Fibroblast of peridontal ligament (primary cell): ENCODE measurements at regions not wholly inside any gene's neighbourhood (a gene's known extent, or its start where the extent isn't known, plus 50 kb on each side); places are given as distances from the start of the nearest gene placed in this dataset.

Experiments
- DNase-seq: peaks from one replicate; pipeline ENCODE4 v3.0.0-alpha.2; 2010; ENCODE audit errors: extremely low read depth

GRCh38 chr2:37782155-37782673 lies 110.8 kb upstream of the CDC42EP3 start:
- DNase-seq = no peak

GRCh38 chr2:37782721-37783371 lies 111.4 kb upstream of the CDC42EP3 start:
- peak; percentile 64 for DNase-seq

DNA sequence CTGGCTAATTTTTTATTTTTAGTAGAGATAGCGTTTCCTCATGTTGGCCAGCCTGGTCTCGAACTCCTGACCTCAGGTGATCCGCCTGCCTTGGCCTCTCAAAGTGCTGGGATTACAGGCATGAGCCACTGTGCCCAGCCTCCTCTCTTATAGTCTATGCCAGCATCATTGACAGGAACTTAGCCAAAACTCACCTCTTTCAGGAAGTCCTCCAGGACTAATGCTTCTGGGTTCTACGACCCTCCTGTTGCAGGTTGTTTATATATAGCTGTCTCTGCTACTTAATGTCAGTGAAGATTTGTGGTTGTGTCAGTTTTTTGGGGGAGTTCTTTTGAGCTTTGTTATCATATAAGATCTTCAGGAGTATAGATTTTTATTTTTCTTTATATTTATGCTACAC lies 112.1 kb upstream of the CDC42EP3 start:
- DNase-seq = no peak

DNA sequence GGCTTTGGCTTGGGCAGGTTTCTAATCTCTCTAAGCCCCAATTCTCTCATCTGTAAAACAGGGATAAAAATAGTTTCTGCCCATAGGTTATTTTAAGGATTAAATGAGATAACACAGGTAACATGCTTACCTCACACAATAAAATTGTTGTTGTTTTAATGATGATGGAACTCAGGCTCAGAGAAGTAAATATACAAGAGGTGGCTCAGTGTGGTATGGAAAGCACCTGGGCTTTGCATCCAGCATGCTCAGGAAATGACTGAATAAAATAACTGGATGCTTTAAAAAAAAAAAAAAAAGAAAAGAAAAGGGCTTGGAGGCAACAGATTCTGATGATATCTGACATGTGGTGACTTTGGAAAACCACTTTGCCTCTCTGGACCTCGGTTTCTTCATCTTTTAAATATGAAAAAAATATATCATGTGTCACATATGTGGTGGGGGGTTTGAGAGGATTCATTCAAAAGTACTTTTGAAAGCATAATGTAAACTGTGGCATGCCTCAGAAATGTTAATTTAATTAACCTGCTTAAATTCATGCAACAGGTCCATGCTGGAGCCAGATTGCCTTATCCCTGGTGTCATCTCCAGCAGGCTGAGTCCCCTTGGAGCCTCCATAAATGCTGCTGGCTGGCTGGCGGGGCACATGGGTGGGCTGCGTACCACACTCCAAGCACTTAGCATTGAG lies 112.8 kb upstream of the CDC42EP3 start:
- peak; percentile 51 for DNase-seq

- no peak for DNase-seq
Measured at GRCh38 chr2:37784759-37785149, 113.3 kb upstream of the CDC42EP3 start.

DNA sequence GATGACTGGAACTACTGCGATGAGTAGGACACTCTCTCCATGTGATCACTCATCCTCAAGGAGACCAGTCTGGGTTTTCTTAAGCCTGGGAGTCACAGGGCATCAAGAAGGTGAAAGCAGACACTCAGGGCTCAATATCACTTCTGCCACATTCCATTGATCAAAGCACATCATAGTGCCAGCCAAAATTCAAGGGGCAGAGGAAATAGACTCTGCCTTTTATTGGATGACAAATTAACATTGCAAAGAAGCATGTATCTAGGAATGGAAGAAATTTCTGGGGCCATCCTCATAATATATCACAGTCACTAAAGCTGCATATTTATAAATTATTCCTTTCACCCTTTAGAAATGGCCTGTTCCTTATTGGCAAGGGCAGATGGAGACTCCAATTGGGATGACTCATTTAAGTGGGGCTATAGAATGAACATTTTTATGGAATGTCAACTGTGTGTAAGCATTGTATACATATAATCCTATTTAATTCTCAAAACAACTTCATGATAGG lies 114.8 kb upstream of the CDC42EP3 start:
- no peak for DNase-seq

DNA sequence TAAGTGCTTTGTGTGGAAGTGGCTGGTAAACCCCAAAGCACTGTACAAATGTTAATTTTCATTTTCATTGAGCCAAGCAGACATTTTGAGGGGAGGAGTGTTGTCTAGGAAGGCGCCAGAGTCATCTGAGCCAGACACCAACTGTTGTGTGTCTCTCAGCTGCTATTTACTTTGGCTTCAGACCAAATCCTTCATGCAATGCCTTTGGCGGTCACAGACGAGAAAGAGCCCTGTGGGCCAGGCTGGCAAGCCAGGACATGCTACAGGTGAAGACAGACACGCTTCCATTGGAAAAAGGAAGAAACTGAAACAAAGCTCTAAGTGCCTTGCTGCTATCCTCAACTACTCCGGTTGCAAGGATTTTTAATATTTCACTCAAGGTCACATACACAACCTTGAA lies 115.4 kb upstream of the CDC42EP3 start:
- no peak for DNase-seq

GRCh38 chr2:37788602-37789209 lies 117.3 kb upstream of the CDC42EP3 start:
- DNase-seq = no peak

DNA sequence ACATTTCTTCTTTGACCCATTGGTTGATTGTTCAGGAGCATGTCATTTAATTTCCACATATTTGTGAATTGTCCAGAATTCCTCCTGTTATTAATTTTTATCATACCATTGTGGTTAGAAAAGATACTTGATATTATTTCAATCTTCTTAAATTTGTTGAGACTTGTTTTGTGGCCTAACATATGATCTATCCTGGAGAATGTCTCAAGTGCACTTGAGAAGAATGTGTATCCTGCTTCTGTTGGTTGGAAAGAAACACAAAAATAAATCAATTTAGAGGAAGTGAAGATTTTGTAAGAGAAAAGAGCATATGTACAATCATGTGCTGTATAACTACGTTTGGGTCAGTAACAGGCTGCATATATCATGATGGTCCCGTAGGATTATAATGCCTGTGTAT lies 118.6 kb upstream of the CDC42EP3 start:
- no peak for DNase-seq

- no peak for DNase-seq
Measured at GRCh38 chr2:37790462-37790861, 119.0 kb upstream of the CDC42EP3 start.

- no peak for DNase-seq
Measured at GRCh38 chr2:37792366-37792765, 120.9 kb upstream of the CDC42EP3 start.

- no peak for DNase-seq
Measured at GRCh38 chr2:37793004-37793403, 121.6 kb upstream of the CDC42EP3 start.

GRCh38 chr2:37794717-37795116 lies 123.3 kb upstream of the CDC42EP3 start:
- peak; percentile 88 for DNase-seq

- no peak for DNase-seq
Measured at GRCh38 chr2:37795456-37795855, 124.0 kb upstream of the CDC42EP3 start.

GRCh38 chr2:37795938-37796337 lies 124.5 kb upstream of the CDC42EP3 start:
- peak; percentile 89 for DNase-seq

DNA sequence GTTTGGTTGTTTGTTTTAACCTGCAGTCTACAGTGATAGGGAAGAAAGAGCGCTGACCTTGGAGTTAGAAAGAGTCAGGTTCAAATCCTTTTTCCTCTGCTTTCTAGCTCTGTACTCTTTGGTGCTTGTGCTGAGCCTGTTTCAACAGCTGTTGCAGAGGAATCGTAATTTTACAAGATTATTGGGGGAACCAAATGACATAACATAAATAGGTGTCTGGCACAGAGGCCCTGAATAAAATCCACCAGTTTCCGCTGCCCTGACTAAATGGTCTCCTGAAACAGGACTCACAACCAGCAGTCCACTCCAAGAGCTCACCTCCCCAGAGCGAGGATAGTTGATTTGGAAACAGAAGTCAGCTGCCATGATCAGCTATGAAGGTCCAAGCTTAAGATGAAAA lies 125.0 kb upstream of the CDC42EP3 start:
- no peak for DNase-seq

- DNase-seq = peak; percentile 87
Measured at GRCh38 chr2:37797081-37797480, 125.6 kb upstream of the CDC42EP3 start.

DNA sequence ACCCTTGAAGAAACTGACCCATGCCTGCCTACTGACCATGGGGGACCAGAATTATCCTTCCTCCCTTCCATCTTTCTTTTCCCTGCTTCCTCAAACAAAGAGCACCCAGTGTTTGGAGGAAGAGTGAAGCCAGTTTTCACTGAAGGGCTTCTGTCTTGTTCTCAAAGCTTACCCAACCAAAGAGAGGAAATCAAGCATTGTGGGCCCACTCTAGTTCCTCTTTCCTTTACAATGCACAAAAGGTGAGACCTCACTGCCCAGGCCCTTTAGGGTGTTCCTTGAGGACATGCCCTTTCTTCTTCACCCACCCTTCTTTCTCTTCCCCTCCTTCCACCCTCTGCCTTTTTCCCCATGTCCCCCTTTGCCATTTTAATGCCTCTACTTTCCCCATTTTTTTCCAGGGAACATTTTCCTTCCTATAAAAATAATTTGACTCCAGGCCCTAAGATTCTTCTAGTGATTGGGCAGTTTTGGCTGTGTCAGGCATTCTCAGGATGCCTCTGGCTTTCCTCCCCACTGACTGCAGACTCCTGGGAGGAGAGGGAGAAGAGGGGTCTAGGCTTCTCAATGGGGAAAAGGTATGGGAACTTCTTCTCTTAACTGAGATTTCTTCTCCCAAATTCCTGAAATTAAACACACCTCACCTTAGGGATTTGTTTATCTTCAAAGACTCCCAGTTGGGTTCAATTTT lies 126.6 kb upstream of the RMDN2 start:
- peak; percentile 53 for DNase-seq

- no peak for DNase-seq
Measured at GRCh38 chr2:37800176-37800858, 124.8 kb upstream of the RMDN2 start.

GRCh38 chr2:37802211-37802752 lies 122.8 kb upstream of the RMDN2 start:
- no peak for DNase-seq

DNA sequence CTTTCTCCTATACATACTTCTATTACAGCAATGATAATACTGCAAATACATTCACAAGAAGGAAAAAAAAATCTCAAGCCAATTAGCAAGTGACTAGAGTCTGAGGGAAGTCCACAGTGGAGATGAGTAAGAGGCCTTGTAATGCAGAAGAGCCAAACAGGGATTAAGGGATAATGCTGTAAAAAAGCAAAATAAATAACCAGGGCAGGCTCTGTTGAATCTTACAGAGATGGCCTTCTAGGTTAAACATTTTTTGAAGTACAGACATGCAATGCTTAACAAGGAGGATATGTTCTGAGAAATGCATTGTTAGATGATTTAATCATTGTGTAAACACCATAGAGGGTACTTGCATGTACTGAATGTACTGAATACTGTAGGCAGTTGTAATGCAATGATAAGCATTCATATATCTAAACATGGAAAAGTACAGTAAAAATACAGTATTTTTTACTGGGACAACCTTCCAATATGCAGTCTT lies 122.1 kb upstream of the RMDN2 start:
- peak; percentile 95 for DNase-seq
